Stomach (tissue), 4 donors: ENCODE measurements at regions not wholly inside any gene's neighbourhood (a gene's known extent, or its start where the extent isn't known, plus 50 kb on each side); places are given as distances from the start of the nearest gene placed in this dataset.

Experiments
- POLR2AphosphoS5 ChIP-seq, 3 donors: sonication (generic); formaldehyde crosslinking; IDR thresholded peaks; one replicate each; pipeline ENCODE4 v1.6.1; 2016; ENCODE audit warnings: antibody characterized with exemption in 3 of 3
- TF ChIP-seq, protein P1 (sequence below), 7 experiments: fragments of 450-650 bp in 4 of 7; fragments of 200-600 bp in 3 of 7; sonication (generic) in 3 of 7; IDR thresholded peaks; one replicate each; pipeline ENCODE4 v1.5.1; 2016 to 2019; ENCODE audit warnings: antibody characterized with exemption in 7 of 7, control low read depth in 2 of 7, mild to moderate bottlenecking in 1 of 7

DNA sequence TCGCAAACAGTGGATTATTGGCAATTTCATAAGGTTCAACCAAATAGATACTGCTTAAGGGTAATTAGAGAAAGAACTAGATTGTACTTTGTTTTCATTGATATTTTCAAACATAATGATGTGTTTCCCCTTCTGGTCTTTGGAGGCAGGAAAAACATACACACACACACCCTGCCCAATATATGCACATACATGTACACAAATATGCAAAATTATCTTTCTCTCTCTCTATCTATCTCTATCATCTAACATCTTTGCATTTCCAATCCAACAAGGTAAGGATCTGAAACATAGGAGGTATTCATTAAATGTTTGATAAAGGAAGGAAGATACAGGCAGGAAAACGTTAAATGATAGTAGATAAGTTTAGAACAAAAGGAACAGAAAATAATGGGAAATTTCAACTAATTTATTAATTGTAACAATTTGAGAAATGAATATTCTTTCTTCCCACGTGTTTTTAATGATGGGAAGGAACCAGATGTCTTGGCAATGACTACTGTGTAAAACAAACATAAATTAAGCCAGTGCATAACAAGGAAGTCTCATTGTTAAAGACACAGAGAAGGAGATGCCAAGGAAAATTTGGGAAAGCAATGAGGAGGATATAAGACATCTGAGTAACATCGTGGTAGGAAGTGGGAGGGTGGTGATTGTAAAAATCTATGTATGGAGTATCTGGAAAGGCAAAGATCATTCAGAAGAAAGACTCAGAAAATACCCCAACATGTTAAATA, 532.1 kb downstream of the GBA3 start:
- TF ChIP-seq, protein P1, sequence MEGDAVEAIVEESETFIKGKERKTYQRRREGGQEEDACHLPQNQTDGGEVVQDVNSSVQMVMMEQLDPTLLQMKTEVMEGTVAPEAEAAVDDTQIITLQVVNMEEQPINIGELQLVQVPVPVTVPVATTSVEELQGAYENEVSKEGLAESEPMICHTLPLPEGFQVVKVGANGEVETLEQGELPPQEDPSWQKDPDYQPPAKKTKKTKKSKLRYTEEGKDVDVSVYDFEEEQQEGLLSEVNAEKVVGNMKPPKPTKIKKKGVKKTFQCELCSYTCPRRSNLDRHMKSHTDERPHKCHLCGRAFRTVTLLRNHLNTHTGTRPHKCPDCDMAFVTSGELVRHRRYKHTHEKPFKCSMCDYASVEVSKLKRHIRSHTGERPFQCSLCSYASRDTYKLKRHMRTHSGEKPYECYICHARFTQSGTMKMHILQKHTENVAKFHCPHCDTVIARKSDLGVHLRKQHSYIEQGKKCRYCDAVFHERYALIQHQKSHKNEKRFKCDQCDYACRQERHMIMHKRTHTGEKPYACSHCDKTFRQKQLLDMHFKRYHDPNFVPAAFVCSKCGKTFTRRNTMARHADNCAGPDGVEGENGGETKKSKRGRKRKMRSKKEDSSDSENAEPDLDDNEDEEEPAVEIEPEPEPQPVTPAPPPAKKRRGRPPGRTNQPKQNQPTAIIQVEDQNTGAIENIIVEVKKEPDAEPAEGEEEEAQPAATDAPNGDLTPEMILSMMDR (IDR thresholded peaks at IDR 0.05) = no peak
- TF ChIP-seq POLR2AphosphoS5 (IDR thresholded peaks at IDR 0.05) = no peak
